COLO829 (cell line): ENCODE measurements at regions not wholly inside any gene's neighbourhood (a gene's known extent, or its start where the extent isn't known, plus 50 kb on each side); places are given as distances from the start of the nearest gene placed in this dataset.
"Not testable (repeated sequence)": the region's sequence is repeated elsewhere in the genome, so short reads cannot be mapped to it uniquely, and the experiment has no call there.

Experiments
- DNase-seq: peaks from one replicate; pipeline ENCODE4 v3.0.0; 2012; ENCODE audit warnings: low spot score

GRCh38 chr12:58651850-58652249, 268.5 kb downstream of the LRIG3 start:
- no peak for DNase-seq

- no peak for DNase-seq
Measured at GRCh38 chr12:58654021-58654420, 266.3 kb downstream of the LRIG3 start.

- no peak for DNase-seq
Measured at GRCh38 chr12:58655375-58655774, 264.9 kb downstream of the LRIG3 start.

GRCh38 chr12:58656254-58657009, 263.9 kb downstream of the LRIG3 start:
- no peak for DNase-seq

GRCh38 chr12:58657190-58657589, 263.1 kb downstream of the LRIG3 start:
- no peak for DNase-seq

GRCh38 chr12:58665375-58665774, 254.9 kb downstream of the LRIG3 start:
- no peak for DNase-seq

- no peak for DNase-seq
Measured at GRCh38 chr12:58668233-58668632, 252.1 kb downstream of the LRIG3 start.

GRCh38 chr12:58668871-58669270, 251.4 kb downstream of the LRIG3 start:
- peak; percentile 59 for DNase-seq

- no peak for DNase-seq
Measured at GRCh38 chr12:58670623-58671022, 249.7 kb downstream of the LRIG3 start.

GRCh38 chr12:58671196-58671595, 249.1 kb downstream of the LRIG3 start:
- no peak for DNase-seq

- DNase-seq, result no peak
Measured at GRCh38 chr12:58673021-58673420, 247.3 kb downstream of the LRIG3 start.

- not testable (repeated sequence) for DNase-seq
Measured at GRCh38 chr12:58677833-58678232, 242.5 kb downstream of the LRIG3 start.

- DNase-seq, result no peak
Measured at GRCh38 chr12:58678753-58679152, 241.6 kb downstream of the LRIG3 start.

- no peak for DNase-seq
Measured at GRCh38 chr12:58681730-58682129, 238.6 kb downstream of the LRIG3 start.

- DNase-seq, result no peak
Measured at GRCh38 chr12:58695263-58695662, 225.0 kb downstream of the LRIG3 start.

GRCh38 chr12:58701536-58701935, 218.8 kb downstream of the LRIG3 start:
- DNase-seq, result no peak

- DNase-seq, result no peak
Measured at GRCh38 chr12:58703866-58704265, 216.4 kb downstream of the LRIG3 start.

- not testable (repeated sequence) for DNase-seq
Measured at GRCh38 chr12:58704770-58705169, 215.5 kb downstream of the LRIG3 start.

GRCh38 chr12:58710901-58711300, 209.4 kb downstream of the LRIG3 start:
- DNase-seq, result no peak

GRCh38 chr12:58711974-58712373, 208.3 kb downstream of the LRIG3 start:
- no peak for DNase-seq

- no peak for DNase-seq
Measured at GRCh38 chr12:58712976-58713375, 207.3 kb downstream of the LRIG3 start.

GRCh38 chr12:58719161-58719560, 201.1 kb downstream of the LRIG3 start:
- no peak for DNase-seq

- DNase-seq, result no peak
Measured at GRCh38 chr12:58720421-58720820, 199.9 kb downstream of the LRIG3 start.

- no peak for DNase-seq
Measured at GRCh38 chr12:58725400-58726105, 194.8 kb downstream of the LRIG3 start.
